ENCODE measurements at regions not wholly inside any gene's neighbourhood (a gene's known extent, or its start where the extent isn't known, plus 50 kb on each side); places are given as distances from the start of the nearest gene placed in this dataset.

DNA sequence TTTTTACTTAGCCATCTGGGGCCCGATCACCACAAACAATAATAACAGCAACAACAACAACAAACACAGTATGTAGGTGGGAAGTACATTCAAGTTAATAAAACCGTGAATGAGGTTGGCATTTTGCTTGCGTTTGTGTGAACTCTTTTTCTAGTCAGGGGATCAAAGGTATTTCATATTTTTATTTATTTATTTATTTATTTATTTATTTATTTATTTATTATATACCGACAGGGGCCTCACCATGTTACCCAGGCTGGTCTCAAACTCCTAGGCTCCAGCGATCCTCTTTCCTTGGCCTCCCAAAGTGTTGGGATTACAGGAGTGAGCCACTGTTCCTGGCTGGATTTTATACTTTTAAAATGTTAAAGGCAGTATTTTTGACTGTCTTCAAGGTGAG, 325.4 kb downstream of the RAPGEF2 start:
- H3K27me3 Mint-ChIP-seq (ENCODE audit: insufficient read depth): no peaks in the 10 kb centered on the region
- no peak overlapping the region for H3K27ac Mint-ChIP-seq
- H3K4me3 Mint-ChIP-seq: no peak overlapping the region
- TF ChIP-seq, protein P1, sequence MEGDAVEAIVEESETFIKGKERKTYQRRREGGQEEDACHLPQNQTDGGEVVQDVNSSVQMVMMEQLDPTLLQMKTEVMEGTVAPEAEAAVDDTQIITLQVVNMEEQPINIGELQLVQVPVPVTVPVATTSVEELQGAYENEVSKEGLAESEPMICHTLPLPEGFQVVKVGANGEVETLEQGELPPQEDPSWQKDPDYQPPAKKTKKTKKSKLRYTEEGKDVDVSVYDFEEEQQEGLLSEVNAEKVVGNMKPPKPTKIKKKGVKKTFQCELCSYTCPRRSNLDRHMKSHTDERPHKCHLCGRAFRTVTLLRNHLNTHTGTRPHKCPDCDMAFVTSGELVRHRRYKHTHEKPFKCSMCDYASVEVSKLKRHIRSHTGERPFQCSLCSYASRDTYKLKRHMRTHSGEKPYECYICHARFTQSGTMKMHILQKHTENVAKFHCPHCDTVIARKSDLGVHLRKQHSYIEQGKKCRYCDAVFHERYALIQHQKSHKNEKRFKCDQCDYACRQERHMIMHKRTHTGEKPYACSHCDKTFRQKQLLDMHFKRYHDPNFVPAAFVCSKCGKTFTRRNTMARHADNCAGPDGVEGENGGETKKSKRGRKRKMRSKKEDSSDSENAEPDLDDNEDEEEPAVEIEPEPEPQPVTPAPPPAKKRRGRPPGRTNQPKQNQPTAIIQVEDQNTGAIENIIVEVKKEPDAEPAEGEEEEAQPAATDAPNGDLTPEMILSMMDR (IDR thresholded peaks at IDR 0.05): no peak
- DNase-seq: no peak
- no peaks in the 10 kb centered on the region for H3K9me3 Mint-ChIP-seq
- H3K4me1 Mint-ChIP-seq (ENCODE audit: low read depth): 0 out of 2 replicates have a peak, but pooled peaks cover 5% of the 10 kb centered on the region
- no peaks in the 10 kb centered on the region for H3K36me3 Mint-ChIP-seq (ENCODE audit: low read depth)

DNA sequence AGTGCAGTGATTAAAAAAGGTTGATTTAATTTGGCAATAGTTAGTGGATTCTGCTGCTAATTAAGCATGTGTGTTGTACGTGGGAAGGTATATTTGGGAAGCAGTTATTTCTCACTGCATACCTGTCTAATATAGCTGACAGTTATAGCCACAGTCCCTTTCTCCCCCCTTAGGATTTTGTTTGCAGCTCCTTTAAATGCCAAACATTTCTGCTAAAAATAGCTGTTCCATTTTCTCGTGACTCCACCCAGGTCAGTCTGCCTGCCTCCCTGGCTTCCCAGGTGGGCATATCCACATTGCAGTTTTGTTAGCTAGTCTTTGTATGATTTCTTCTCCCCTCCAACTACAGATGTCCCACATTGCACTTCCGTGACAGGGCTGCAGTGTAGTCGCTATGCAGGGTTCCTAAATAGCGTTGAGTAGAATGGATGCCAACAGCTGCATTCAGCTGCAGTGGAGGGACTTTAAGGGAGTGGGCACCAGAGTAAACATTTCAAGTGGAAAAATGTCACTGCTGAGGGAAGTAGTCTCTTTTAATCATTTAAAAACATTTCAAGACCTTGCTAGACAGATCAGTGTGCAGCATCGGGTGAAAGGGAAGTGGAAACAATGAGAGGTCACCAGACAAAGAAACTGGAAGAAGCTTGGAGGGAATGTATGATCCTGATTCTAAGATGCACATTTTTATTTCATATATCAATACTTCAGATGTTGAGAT, 326.3 kb downstream of the RAPGEF2 start:
- H3K36me3 Mint-ChIP-seq (ENCODE audit: low read depth): no peaks in the 10 kb centered on the region
- H3K4me1 Mint-ChIP-seq (ENCODE audit: low read depth): peaks cover 10% of the 10 kb centered on the region
- no peaks in the 10 kb centered on the region for H3K27me3 Mint-ChIP-seq (ENCODE audit: insufficient read depth)
- DNase-seq: no peak
- H3K4me3 Mint-ChIP-seq: no peak overlapping the region
- TF ChIP-seq, protein P1 (IDR thresholded peaks at IDR 0.05): no peak
- H3K9me3 Mint-ChIP-seq: no peaks in the 10 kb centered on the region
- no peak overlapping the region for H3K27ac Mint-ChIP-seq

DNA sequence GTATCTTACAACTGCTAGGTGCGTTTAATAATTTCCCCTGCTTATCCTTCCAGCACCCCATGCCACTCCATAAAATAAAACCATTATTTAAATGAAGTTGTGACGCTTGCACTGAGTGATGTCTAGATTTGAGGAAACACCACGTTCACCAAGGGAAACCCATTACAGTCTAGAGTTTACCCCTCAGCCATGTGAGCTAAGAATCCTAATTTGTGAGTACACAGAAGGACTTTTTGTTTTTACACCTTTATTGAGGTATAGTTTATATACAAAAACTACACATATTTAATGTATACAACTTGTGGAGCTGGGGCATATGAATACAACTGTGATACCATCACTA, 326.8 kb downstream of the RAPGEF2 start:
- H3K36me3 Mint-ChIP-seq (ENCODE audit: low read depth): no peaks in the 10 kb centered on the region
- no peak overlapping the region for H3K4me3 Mint-ChIP-seq
- H3K4me1 Mint-ChIP-seq (ENCODE audit: low read depth): peaks cover 16% of the 10 kb centered on the region
- no peak overlapping the region for H3K27ac Mint-ChIP-seq
- TF ChIP-seq, protein P1 (IDR thresholded peaks at IDR 0.05): no peak
- no peaks in the 10 kb centered on the region for H3K9me3 Mint-ChIP-seq
- H3K27me3 Mint-ChIP-seq (ENCODE audit: insufficient read depth): no peaks in the 10 kb centered on the region; the same call in 1 of the 2 replicates
- DNase-seq: no peak

DNA sequence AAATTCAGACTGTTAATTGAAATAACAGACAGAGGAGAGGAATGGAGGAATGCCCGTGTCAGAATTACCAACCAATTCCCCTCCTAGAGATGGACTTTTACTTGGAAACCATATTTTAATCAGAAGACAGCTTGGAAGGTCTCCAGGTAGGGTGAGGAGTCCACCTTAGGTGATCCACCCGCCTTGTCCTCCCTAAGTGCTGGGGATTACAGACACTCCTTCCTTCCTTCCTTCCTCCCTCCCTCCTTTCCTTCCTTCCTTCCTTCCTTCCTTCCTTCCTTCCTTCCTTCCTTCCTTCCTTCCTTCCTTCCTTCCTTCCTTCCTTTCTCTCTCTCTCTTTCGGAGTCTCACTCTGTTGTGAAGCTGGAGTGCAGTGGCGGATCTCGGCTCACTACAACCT, 328.0 kb downstream of the RAPGEF2 start:
- H3K27me3 Mint-ChIP-seq (ENCODE audit: insufficient read depth): no peaks in the 10 kb centered on the region; the same call in 1 of the 2 replicates
- TF ChIP-seq, protein P1 (IDR thresholded peaks at IDR 0.05): no peak
- H3K36me3 Mint-ChIP-seq (ENCODE audit: low read depth): no peaks in the 10 kb centered on the region
- no peak overlapping the region for H3K4me3 Mint-ChIP-seq
- H3K27ac Mint-ChIP-seq: no peak overlapping the region
- no peaks in the 10 kb centered on the region for H3K9me3 Mint-ChIP-seq
- peaks cover 28% of the 10 kb centered on the region for H3K4me1 Mint-ChIP-seq (ENCODE audit: low read depth)
- no peak for DNase-seq

DNA sequence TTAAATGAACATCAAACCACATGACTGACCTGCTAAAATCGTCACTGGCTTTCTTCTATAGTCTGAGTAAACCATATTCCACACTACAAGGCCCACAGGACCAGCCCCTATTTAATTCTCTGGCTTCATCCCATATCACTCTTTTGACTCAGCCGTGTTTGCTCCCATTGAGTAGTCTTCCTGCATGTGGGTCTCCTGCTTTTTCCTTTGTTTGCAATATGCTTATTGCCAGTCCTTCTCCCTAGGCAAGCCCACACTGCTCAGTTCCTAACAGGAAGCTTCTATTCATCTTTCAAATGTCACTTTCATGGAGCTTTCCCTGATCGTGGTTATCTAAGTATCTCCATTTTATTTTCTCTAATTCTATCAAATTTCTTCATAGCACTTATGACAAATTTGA, 329.6 kb downstream of the RAPGEF2 start:
- no peak for DNase-seq
- TF ChIP-seq, protein P1 (IDR thresholded peaks at IDR 0.05): no peak
- Mint-ChIP-seq H3K36me3 (ENCODE audit: low read depth) (no peaks in the 10 kb centered on the region), H3K9me3 (no peaks in the 10 kb centered on the region), H3K27ac (no peak overlapping the region), H3K4me1 (ENCODE audit: low read depth) (peaks cover 30% of the 10 kb centered on the region), H3K4me3 (no peak overlapping the region), H3K27me3 (ENCODE audit: insufficient read depth) (no peaks in the 10 kb centered on the region; the same call in 1 of the 2 replicates)
